ENCODE measurements at regions not wholly inside any gene's neighbourhood (a gene's known extent, or its start where the extent isn't known, plus 50 kb on each side); places are given as distances from the start of the nearest gene placed in this dataset.
"Not testable (repeated sequence)": the region's sequence is repeated elsewhere in the genome, so short reads cannot be mapped to it uniquely, and the experiment has no call there.

GRCh38 chr7:29684151-29684786 lies 120.6 kb downstream of the PRR15 start:
- not testable (repeated sequence) for H3K27ac ChIP-seq (ENCODE audit: insufficient read depth, low read length); H3K79me2 ChIP-seq (ENCODE audit: control insufficient read depth, insufficient read depth, low read length); H4K20me1 ChIP-seq (ENCODE audit: control insufficient read depth, extremely low read depth, insufficient read depth, low read length); H3K9me3 ChIP-seq (ENCODE audit: control insufficient read depth, insufficient read depth, low read depth, low read length); H3K4me1 ChIP-seq (ENCODE audit: control insufficient read depth, extremely low read depth, insufficient read depth, low read length); H3K27me3 ChIP-seq (ENCODE audit: control insufficient read depth, insufficient read depth, low read length); H3K4me2 ChIP-seq (ENCODE audit: extremely low read depth, insufficient read depth, low read length); H3K36me3 ChIP-seq (ENCODE audit: control insufficient read depth, insufficient read depth, low read length)
- peak overlapping the region; percentile 39 for H2AFZ ChIP-seq (ENCODE audit: low read length)
- H3K4me3 ChIP-seq (replicated peaks in 1 of 4; ENCODE audit: control extremely low read depth in 1 of 4, insufficient read depth in 1 of 4, low read depth in 3 of 4, low read length in 4 of 4): peak overlapping the region; percentile 57 to 66 (median 62)
- peak in 1 of 2 donors; percentile 8 for DNase-seq (ENCODE audit: low read depth in 2 of 2)
- H3K9ac ChIP-seq (ENCODE audit: insufficient read depth, low read length): peak overlapping the region; percentile 66

GRCh38 chr7:29684787-29685650 lies 121.3 kb upstream of the WIPF3 start:
- peak overlapping the region; percentile 20 for H3K27ac ChIP-seq (ENCODE audit: insufficient read depth, low read length)
- H3K4me2 ChIP-seq (ENCODE audit: extremely low read depth, insufficient read depth, low read length): peak overlapping the region; percentile 13
- no peaks in the 10 kb centered on the region for H4K20me1 ChIP-seq (ENCODE audit: control insufficient read depth, extremely low read depth, insufficient read depth, low read length)
- H3K9me3 ChIP-seq (ENCODE audit: control insufficient read depth, insufficient read depth, low read depth, low read length): no peaks in the 10 kb centered on the region
- peak overlapping the region; percentile 66 for H3K9ac ChIP-seq (ENCODE audit: insufficient read depth, low read length)
- no peaks in the 10 kb centered on the region for H3K27me3 ChIP-seq (ENCODE audit: control insufficient read depth, insufficient read depth, low read length)
- peak overlapping the region; percentile 35 to 66 (median 59) for H3K4me3 ChIP-seq (replicated peaks in 1 of 4; ENCODE audit: control extremely low read depth in 1 of 4, insufficient read depth in 1 of 4, low read depth in 3 of 4, low read length in 4 of 4)
- peak overlapping the region; percentile 85 for H2AFZ ChIP-seq (ENCODE audit: low read length)
- no peaks in the 10 kb centered on the region for H3K36me3 ChIP-seq (ENCODE audit: control insufficient read depth, insufficient read depth, low read length)
- H3K79me2 ChIP-seq (ENCODE audit: control insufficient read depth, insufficient read depth, low read length): no peaks in the 10 kb centered on the region
- H3K4me1 ChIP-seq (ENCODE audit: control insufficient read depth, extremely low read depth, insufficient read depth, low read length): no peaks in the 10 kb centered on the region
- peak; percentile 66 to 75 for DNase-seq (ENCODE audit: low read depth in 2 of 2)
- no peak for TF ChIP-seq EZH2 (IDR thresholded peaks at IDR 0.05; ENCODE audit: low read length, missing control alignments)
- TF ChIP-seq CTCF (conservative IDR thresholded peaks at IDR 0.05 in 1 of 2, IDR thresholded peaks at IDR 0.05 in 1 of 2; ENCODE audit: low read depth in 1 of 2, low read length in 2 of 2): no peak

GRCh38 chr7:29685651-29686271 lies 120.5 kb upstream of the WIPF3 start:
- Histone ChIP-seq H3K4me3 (replicated peaks in 1 of 4; ENCODE audit: control extremely low read depth in 1 of 4, insufficient read depth in 1 of 4, low read depth in 3 of 4, low read length in 4 of 4) (peak overlapping the region; percentile 38 to 66 (median 59)), H3K4me2 (ENCODE audit: extremely low read depth, insufficient read depth, low read length) (peak overlapping the region; percentile 44), H3K9ac (ENCODE audit: insufficient read depth, low read length) (peak overlapping the region; percentile 66)
- H3K79me2 ChIP-seq (ENCODE audit: control insufficient read depth, insufficient read depth, low read length); H3K9me3 ChIP-seq (ENCODE audit: control insufficient read depth, insufficient read depth, low read depth, low read length); H2AFZ ChIP-seq (ENCODE audit: low read length); DNase-seq (ENCODE audit: low read depth in 2 of 2); H3K36me3 ChIP-seq (ENCODE audit: control insufficient read depth, insufficient read depth, low read length); H4K20me1 ChIP-seq (ENCODE audit: control insufficient read depth, extremely low read depth, insufficient read depth, low read length); H3K27me3 ChIP-seq (ENCODE audit: control insufficient read depth, insufficient read depth, low read length); H3K27ac ChIP-seq (ENCODE audit: insufficient read depth, low read length); H3K4me1 ChIP-seq (ENCODE audit: control insufficient read depth, extremely low read depth, insufficient read depth, low read length): not testable (repeated sequence)

GRCh38 chr7:29690510-29690909 lies 115.8 kb upstream of the WIPF3 start:
- H2AFZ ChIP-seq (ENCODE audit: low read length); H3K9me3 ChIP-seq (ENCODE audit: control insufficient read depth, insufficient read depth, low read depth, low read length); H3K79me2 ChIP-seq (ENCODE audit: control insufficient read depth, insufficient read depth, low read length); H3K4me2 ChIP-seq (ENCODE audit: extremely low read depth, insufficient read depth, low read length); H3K4me1 ChIP-seq (ENCODE audit: control insufficient read depth, extremely low read depth, insufficient read depth, low read length); H3K36me3 ChIP-seq (ENCODE audit: control insufficient read depth, insufficient read depth, low read length); H3K4me3 ChIP-seq (replicated peaks in 1 of 4; ENCODE audit: control extremely low read depth in 1 of 4, insufficient read depth in 1 of 4, low read depth in 3 of 4, low read length in 4 of 4); H3K9ac ChIP-seq (ENCODE audit: insufficient read depth, low read length); H4K20me1 ChIP-seq (ENCODE audit: control insufficient read depth, extremely low read depth, insufficient read depth, low read length); H3K27me3 ChIP-seq (ENCODE audit: control insufficient read depth, insufficient read depth, low read length); H3K27ac ChIP-seq (ENCODE audit: insufficient read depth, low read length); DNase-seq (ENCODE audit: low read depth in 2 of 2): not testable (repeated sequence)

- H3K4me2 ChIP-seq (ENCODE audit: extremely low read depth, insufficient read depth, low read length); H3K79me2 ChIP-seq (ENCODE audit: control insufficient read depth, insufficient read depth, low read length); H2AFZ ChIP-seq (ENCODE audit: low read length); H3K4me3 ChIP-seq (replicated peaks in 1 of 4; ENCODE audit: control extremely low read depth in 1 of 4, insufficient read depth in 1 of 4, low read depth in 3 of 4, low read length in 4 of 4); H3K9me3 ChIP-seq (ENCODE audit: control insufficient read depth, insufficient read depth, low read depth, low read length); H3K36me3 ChIP-seq (ENCODE audit: control insufficient read depth, insufficient read depth, low read length); H3K9ac ChIP-seq (ENCODE audit: insufficient read depth, low read length); H3K4me1 ChIP-seq (ENCODE audit: control insufficient read depth, extremely low read depth, insufficient read depth, low read length); H4K20me1 ChIP-seq (ENCODE audit: control insufficient read depth, extremely low read depth, insufficient read depth, low read length); H3K27ac ChIP-seq (ENCODE audit: insufficient read depth, low read length); H3K27me3 ChIP-seq (ENCODE audit: control insufficient read depth, insufficient read depth, low read length); DNase-seq (ENCODE audit: low read depth in 2 of 2): not testable (repeated sequence)
These were observed 109.9 kb upstream of the WIPF3 start for GRCh38 chr7:29696402-29696801.
